ENCODE measurements at regions not wholly inside any gene's neighbourhood (a gene's known extent, or its start where the extent isn't known, plus 50 kb on each side); places are given as distances from the start of the nearest gene placed in this dataset.

DNA sequence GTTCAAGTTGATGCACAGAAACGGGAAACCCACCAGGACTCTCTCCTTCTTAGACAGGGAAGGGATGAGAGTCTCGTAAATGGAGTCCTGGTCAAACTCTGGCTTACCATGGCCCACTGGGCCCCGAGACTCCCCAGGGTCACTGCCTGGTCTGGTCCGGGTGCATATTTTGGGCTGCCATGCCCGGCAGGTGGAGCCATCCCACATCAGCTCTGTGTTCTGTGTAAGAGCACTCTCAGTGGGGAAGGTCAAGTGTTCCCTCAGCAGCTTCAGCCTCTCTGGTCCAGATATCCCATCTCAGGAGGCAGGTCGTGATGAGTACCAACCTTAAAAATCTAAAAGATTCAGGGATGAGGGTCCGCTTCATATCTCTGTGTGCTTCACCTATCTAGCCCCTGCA lies 138.8 kb downstream of the EDN3 start:
- TF ChIP-seq, protein P1, sequence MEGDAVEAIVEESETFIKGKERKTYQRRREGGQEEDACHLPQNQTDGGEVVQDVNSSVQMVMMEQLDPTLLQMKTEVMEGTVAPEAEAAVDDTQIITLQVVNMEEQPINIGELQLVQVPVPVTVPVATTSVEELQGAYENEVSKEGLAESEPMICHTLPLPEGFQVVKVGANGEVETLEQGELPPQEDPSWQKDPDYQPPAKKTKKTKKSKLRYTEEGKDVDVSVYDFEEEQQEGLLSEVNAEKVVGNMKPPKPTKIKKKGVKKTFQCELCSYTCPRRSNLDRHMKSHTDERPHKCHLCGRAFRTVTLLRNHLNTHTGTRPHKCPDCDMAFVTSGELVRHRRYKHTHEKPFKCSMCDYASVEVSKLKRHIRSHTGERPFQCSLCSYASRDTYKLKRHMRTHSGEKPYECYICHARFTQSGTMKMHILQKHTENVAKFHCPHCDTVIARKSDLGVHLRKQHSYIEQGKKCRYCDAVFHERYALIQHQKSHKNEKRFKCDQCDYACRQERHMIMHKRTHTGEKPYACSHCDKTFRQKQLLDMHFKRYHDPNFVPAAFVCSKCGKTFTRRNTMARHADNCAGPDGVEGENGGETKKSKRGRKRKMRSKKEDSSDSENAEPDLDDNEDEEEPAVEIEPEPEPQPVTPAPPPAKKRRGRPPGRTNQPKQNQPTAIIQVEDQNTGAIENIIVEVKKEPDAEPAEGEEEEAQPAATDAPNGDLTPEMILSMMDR (IDR thresholded peaks at IDR 0.05): no peak
- H3K27ac ChIP-seq: no peak overlapping the region
- no peak for DNase-seq (ENCODE audit: low spot score)
- no peak overlapping the region for H3K4me3 ChIP-seq

DNA sequence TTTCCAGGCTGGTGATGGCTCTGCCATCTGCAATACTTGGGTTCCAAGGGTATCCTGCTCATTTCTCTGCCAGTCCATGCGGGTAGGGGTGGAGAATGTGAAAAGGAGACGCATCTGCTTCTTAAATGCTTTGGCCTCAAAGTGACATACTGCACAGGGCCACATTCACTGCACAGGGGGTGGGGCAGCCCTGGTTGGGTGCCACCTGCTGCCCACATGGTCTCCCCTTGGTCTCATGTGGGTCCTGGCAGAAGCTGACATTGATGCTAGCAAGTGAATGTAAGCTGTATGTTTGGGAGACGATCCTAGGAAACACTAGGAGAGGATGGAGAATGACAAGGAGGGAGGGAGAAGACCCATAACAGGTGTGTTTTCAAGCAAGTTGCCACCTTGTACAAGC lies 140.9 kb downstream of the EDN3 start:
- TF ChIP-seq, protein P1 (IDR thresholded peaks at IDR 0.05): no peak
- H3K27ac ChIP-seq: no peak overlapping the region
- DNase-seq (ENCODE audit: low spot score): no peak

DNA sequence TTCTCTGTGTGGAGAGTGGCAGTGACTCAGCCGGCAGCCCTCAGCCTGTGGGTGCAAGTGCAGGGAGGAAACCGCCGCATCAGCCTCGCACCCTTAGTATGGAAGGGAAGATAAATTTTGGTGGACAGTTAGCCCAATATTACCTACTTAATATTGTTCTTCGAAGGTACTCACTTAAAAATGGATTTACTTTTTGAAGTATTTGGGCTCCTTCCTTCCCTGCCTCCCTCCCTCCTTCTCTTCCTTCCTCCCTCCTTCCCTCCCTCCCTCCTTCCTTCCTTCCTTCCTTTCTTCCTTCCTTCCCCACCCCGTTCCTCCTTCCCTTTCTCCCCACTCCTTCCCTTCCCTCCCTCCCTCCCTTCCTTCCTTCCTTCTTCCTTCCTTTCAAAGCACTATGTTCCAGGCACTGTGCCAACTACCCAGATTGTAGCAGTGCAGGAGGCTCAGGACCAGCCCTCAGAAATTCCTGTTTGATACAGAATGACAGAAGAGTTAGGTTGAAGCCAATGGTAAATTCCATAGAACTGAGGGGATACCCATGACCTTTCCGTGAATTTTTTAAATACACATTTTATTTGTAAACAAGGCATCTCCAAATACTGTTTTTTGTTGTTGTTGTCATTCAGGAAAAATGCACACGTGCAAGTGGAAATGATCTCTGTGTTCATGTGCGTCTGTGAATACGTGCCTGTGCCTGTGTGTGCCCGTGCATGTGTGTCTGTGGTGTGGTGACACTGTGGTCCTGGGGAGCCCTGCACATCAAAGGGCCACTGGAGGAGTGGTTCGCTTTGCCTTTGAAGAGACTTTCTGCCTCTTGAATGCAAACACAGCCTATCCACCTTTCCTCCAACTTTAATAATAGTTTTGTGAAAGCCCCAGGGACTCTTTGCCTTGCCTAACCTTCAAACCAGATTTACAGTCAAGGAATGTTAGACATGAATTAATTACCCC lies 141.7 kb downstream of the EDN3 start:
- no peak for DNase-seq (ENCODE audit: low spot score)
- Histone ChIP-seq H3K4me3 (no peak overlapping the region), H3K27ac (no peak overlapping the region)
- TF ChIP-seq, protein P1 (IDR thresholded peaks at IDR 0.05): no peak

More for the DNA sequence above, 140.9 kb downstream of the EDN3 start:
- H3K4me3 ChIP-seq: no peak overlapping the region

DNA sequence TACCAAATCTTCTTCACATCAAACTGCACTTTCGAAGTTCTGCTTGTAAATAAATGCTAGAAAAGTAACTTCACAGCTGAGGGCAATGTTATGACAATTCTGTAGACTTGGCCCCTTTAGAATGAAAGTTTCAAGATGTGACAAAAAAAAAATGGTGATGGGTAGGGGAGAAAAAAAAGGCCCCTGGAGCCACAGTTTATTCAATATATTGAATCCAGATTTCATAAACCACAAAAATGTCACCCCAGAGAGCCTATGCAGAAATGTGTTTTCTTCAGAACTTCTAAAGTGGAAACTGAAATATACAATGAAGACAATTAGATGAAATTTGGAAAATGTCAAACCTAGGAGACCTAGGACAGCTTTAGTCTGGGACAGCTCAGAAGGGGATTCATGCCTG lies 143.1 kb downstream of the EDN3 start:
- TF ChIP-seq, protein P1 (IDR thresholded peaks at IDR 0.05): no peak
- DNase-seq (ENCODE audit: low spot score): no peak
- H3K4me3 ChIP-seq: no peak overlapping the region
- no peak overlapping the region for H3K27ac ChIP-seq

DNA sequence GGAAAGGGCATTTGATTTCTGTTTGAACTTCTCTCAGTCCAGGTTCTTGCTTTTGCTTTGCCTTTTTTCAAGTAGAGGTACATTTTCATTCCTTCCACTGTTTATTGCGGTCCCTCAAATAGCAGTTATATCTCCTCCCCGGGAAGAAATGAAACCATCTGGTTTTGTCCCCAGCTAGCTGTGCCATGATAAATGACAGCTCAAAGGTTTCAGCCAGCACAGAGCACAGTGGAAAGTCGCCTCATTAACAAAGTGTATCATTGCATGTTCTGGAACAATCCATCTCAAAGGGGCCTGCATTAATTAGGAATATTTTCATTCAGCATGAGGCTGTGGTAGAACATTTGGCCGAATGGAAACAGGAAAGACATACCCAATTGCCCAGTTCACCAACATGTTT lies 146.0 kb downstream of the EDN3 start:
- H3K27ac ChIP-seq: no peak overlapping the region
- TF ChIP-seq, protein P1 (IDR thresholded peaks at IDR 0.05): no peak
- no peak overlapping the region for H3K4me3 ChIP-seq
- DNase-seq (ENCODE audit: low spot score): no peak

DNA sequence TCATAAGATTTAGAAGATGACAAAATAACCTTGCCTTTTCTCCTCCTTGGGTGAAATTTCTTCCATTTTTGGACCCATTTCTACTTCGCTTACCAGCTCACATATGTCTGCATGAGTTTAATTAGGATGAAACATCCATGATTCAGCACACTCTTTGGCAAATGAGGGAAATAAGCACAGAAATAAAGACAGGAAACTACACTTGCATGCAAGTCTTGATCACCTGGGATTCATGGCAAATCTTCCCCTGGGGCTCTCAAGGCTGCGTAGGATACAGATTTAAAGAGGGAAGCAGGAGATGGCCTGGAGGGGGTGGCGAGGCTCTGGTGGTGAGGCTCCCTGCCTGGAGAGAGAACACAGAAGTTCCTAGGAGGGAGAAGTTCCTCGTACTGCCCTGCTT lies 147.8 kb downstream of the EDN3 start:
- H3K4me3 ChIP-seq: no peak overlapping the region
- TF ChIP-seq, protein P1 (IDR thresholded peaks at IDR 0.05): no peak
- no peak overlapping the region for H3K27ac ChIP-seq
- no peak for DNase-seq (ENCODE audit: low spot score)

Data from coronary artery (tissue), 2 donors.